ENCODE measurements at regions not wholly inside any gene's neighbourhood (a gene's known extent, or its start where the extent isn't known, plus 50 kb on each side); places are given as distances from the start of the nearest gene placed in this dataset.

DNA sequence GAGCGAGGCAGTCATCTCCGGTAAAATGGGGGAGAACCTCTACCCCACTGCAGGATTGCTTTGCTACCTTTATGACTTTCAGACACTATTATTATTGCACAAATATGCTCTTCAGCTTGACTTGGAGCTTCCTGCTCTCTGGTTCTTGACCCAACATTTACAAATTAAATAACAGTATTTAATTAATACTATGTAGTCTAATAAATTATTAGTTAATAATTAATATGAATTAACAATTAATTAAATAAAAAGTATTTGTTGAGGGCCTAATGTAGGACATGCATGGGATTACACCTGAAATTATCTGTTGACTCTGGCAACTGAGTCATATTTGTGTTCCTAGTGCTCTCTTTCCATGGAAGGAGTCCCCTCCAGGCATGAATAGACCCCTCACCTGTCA, 359.9 kb downstream of the SIPA1L2 start:
- TF ChIP-seq YY1 (IDR thresholded peaks at IDR 0.05; ENCODE audit: low read depth) (no peak), FOXM1 (IDR thresholded peaks at IDR 0.05; ENCODE audit: borderline replicate concordance, low read depth) (no peak), MAX (IDR thresholded peaks at IDR 0.05) (no peak), EGR1 (IDR thresholded peaks at IDR 0.05) (no peak), CREB1 (IDR thresholded peaks at IDR 0.05; ENCODE audit: low read depth) (no peak), USF1 (IDR thresholded peaks at IDR 0.05) (no peak), NFIC (IDR thresholded peaks at IDR 0.05) (no peak), CEBPB (IDR thresholded peaks at IDR 0.05) (no peak), ZBTB7A (IDR thresholded peaks at IDR 0.05; ENCODE audit: low read depth) (no peak)

DNA sequence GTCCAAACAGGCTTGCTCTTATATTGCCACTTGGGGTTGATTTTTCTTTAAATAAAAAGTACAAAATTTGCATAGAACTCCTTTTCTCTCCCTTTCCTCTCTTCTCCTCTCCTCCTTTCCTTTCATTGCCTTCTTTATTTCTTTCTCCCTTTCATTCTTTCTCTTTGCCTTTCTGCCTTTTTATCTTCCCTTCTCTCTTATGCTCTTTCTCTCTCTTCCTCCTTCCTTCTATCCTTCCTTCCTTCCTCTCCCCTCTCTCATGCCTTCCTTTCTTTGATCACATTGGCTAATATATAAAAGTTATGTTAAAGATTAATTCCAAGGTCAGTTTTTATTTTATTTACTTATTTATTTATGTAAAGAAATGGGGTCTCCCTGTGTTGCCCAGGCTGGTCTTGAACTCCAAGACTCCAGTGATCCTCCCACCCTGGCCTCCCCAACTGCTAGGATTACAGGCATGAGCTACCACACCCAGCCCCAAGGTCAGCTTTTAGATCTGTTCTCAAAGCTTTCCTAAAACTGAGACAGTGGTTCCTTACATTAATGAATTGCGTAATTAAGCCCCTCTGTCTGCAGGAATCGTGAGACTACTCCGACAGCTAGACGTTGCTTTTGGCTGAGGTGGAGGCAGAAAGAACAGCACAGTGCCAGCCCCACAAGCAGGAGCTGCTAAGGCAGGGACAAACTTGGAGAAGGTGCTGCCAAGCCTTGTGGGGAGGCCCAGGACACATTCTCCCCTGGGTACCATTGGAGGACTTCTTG, 361.9 kb downstream of the SIPA1L2 start:
- TF ChIP-seq, protein P1, sequence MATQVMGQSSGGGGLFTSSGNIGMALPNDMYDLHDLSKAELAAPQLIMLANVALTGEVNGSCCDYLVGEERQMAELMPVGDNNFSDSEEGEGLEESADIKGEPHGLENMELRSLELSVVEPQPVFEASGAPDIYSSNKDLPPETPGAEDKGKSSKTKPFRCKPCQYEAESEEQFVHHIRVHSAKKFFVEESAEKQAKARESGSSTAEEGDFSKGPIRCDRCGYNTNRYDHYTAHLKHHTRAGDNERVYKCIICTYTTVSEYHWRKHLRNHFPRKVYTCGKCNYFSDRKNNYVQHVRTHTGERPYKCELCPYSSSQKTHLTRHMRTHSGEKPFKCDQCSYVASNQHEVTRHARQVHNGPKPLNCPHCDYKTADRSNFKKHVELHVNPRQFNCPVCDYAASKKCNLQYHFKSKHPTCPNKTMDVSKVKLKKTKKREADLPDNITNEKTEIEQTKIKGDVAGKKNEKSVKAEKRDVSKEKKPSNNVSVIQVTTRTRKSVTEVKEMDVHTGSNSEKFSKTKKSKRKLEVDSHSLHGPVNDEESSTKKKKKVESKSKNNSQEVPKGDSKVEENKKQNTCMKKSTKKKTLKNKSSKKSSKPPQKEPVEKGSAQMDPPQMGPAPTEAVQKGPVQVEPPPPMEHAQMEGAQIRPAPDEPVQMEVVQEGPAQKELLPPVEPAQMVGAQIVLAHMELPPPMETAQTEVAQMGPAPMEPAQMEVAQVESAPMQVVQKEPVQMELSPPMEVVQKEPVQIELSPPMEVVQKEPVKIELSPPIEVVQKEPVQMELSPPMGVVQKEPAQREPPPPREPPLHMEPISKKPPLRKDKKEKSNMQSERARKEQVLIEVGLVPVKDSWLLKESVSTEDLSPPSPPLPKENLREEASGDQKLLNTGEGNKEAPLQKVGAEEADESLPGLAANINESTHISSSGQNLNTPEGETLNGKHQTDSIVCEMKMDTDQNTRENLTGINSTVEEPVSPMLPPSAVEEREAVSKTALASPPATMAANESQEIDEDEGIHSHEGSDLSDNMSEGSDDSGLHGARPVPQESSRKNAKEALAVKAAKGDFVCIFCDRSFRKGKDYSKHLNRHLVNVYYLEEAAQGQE (IDR thresholded peaks at IDR 0.05; ENCODE audit: low read depth) = no peak

DNA sequence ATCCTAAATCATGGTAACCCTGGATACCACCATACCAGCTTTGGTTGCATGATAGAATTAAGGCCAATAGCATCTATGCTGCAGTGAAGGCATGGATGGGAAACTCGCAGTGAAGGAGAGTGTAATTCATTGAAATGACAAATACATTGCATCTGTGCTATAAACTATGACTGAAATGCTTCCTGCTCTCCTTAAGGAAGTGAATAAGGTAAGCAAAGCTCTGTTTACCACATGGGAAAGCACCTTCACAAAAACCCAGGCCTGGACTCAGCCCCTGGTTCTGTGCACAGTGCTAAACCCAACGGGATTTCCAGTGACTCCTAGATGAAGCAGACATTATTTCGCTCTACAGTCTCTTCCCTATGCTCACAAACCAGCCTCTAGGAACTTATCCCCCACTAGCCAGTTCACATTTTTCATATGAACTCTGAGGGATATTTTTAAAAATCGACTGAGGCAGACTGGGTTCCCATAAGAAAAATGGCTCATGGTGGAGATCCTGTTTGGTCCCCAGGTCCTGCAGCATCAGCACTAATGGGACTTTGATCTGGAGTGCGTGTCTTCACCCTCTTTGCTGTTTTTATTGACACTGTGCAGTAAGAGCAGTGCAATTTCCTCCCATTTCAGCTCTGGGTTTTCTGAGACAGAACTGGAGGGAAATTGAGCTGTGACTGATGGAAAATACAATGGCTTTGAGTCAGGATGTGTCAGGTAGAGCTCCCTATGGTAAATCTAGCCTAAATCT, 362.7 kb downstream of the SIPA1L2 start:
- TF ChIP-seq NFIC (IDR thresholded peaks at IDR 0.05) (no peak), TCF12 (IDR thresholded peaks at IDR 0.05; ENCODE audit: low read depth) (no peak)

DNA sequence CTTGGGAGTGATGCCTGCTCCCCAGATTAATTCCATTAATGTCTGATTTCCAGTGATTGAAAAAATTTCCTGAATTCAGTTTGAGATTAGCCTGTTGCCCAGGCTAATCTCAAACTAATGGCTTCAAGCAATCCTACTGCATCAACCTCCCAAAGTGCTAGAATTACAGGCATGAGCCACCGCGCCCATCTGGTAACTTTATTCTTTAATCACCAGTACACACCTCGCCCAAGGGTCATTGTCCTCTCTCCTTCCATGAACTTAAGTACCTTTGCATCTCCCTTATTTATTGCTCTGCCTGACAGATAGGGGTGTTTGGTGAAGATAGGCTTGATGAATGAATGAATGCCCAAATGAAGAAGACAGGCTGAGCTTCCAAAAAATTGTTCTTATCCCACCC, 366.5 kb downstream of the SIPA1L2 start:
- TF ChIP-seq TCF12 (IDR thresholded peaks at IDR 0.05; ENCODE audit: low read depth) = no peak
- TF ChIP-seq USF1 (IDR thresholded peaks at IDR 0.05) = no peak
- TF ChIP-seq RAD21 (IDR thresholded peaks at IDR 0.05; ENCODE audit: low read depth) = no peak
- no peak for TF ChIP-seq CREB1 (IDR thresholded peaks at IDR 0.05; ENCODE audit: low read depth)
- TF ChIP-seq TAF1 (IDR thresholded peaks at IDR 0.05; ENCODE audit: low read depth) = no peak
- TF ChIP-seq EP300 (IDR thresholded peaks at IDR 0.05; ENCODE audit: borderline replicate concordance) = no peak
- no peak for TF ChIP-seq MAX (IDR thresholded peaks at IDR 0.05)
- no peak for TF ChIP-seq TEAD4 (IDR thresholded peaks at IDR 0.05)
- no peak for TF ChIP-seq YY1 (IDR thresholded peaks at IDR 0.05; ENCODE audit: low read depth)

DNA sequence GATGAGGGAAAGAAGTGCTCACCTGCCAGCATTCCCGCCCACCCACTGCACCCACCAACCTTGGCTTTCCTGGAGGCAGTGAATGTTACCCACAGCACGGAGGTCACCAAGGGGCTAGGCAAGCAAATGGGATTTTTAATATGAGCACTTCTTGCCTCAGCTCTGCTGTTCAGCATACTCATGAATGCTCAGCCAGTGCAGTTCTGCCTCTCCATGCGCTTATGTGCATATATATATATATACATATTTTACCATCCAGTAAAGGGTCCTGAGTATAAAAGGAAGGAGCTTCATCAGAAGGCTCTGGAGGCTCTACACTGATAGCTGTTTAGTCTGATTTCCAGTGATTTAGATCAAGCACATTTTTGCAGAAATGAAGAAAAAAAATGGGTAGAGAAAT, 366.9 kb downstream of the SIPA1L2 start:
- TF ChIP-seq CREB1 (IDR thresholded peaks at IDR 0.05; ENCODE audit: low read depth) (no peak), MAX (IDR thresholded peaks at IDR 0.05) (no peak), CEBPB (IDR thresholded peaks at IDR 0.05) (no peak), TAF1 (IDR thresholded peaks at IDR 0.05; ENCODE audit: low read depth) (no peak), NFIC (IDR thresholded peaks at IDR 0.05) (no peak), EP300 (IDR thresholded peaks at IDR 0.05; ENCODE audit: borderline replicate concordance) (no peak), EGR1 (IDR thresholded peaks at IDR 0.05) (no peak), USF1 (IDR thresholded peaks at IDR 0.05) (no peak), FOXM1 (IDR thresholded peaks at IDR 0.05; ENCODE audit: borderline replicate concordance, low read depth) (no peak), YY1 (IDR thresholded peaks at IDR 0.05; ENCODE audit: low read depth) (no peak), TCF12 (IDR thresholded peaks at IDR 0.05; ENCODE audit: low read depth) (no peak), RAD21 (IDR thresholded peaks at IDR 0.05; ENCODE audit: low read depth) (no peak), TEAD4 (IDR thresholded peaks at IDR 0.05) (no peak), ZBTB7A (IDR thresholded peaks at IDR 0.05; ENCODE audit: low read depth) (no peak)
- TF ChIP-seq, protein P1 (IDR thresholded peaks at IDR 0.05; ENCODE audit: low read depth) = no peak
